Fibroblast of the aortic adventitia (primary cell): ENCODE measurements at regions not wholly inside any gene's neighbourhood (a gene's known extent, or its start where the extent isn't known, plus 50 kb on each side); places are given as distances from the start of the nearest gene placed in this dataset.

ENCODE experiments used
- DNase-seq: peaks from one replicate; pipeline ENCODE4 v3.0.0-alpha.2; 2010; ENCODE audit warnings: low read depth
- H3K4me3 ChIP-seq: 2 replicates; pipeline ENCODE4 v1.5.1; 2011; ENCODE audit warnings: low read depth, mild to moderate bottlenecking, control low read depth, low read length, moderate library complexity
- TF ChIP-seq, protein P1 (sequence below): IDR thresholded peaks from 2 replicates; pipeline ENCODE4 v1.5.1; 2011; ENCODE audit warnings: mild to moderate bottlenecking, low read length, control low read depth, inconsistent platforms; ENCODE audit not compliant: insufficient read depth

DNA sequence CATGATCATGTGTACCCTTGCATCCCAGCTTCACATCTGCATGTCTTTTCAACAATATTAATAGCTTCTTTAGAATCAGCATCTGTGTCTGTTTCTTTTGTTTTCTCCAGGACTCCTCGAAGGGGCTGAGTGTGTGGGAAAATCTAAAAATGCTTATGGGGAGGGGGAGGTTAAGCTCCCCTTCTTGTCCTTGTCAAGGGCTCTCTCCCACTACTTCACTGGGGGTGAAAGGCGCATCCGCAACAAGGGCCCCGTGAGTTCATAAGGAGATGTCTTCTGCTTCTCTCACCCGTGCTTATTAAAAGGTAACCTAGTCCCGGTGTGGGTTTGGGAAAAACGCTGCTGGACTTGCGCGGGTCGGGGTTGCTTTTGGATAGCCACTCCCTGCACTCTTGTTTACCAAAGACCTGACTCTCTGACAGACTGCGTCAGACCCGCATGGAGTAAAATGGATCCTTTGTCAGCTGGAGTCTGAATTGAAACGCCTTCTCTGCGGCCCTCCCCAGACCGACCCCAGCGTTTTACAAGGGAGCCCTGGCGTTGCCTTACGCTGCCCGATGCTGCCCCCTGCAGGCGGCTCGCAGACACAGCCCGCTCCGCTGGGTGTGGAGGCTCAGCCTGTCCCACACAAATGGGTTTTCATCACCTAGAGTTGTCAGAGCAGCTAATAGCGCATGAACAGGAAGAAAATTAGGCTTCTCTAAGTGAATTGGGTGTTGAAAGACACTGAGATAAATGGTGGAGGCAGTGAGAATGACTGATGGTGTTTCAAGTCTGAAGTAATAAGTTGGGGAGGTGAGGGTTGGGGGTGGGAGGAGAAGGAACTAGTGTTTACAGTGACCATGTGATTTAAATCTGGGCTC is 53.8 kb downstream of the IER5 start:
- DNase-seq, result peak; percentile 86
- H3K4me3 ChIP-seq, result peak overlapping the region; percentile 4
- TF ChIP-seq, protein P1, sequence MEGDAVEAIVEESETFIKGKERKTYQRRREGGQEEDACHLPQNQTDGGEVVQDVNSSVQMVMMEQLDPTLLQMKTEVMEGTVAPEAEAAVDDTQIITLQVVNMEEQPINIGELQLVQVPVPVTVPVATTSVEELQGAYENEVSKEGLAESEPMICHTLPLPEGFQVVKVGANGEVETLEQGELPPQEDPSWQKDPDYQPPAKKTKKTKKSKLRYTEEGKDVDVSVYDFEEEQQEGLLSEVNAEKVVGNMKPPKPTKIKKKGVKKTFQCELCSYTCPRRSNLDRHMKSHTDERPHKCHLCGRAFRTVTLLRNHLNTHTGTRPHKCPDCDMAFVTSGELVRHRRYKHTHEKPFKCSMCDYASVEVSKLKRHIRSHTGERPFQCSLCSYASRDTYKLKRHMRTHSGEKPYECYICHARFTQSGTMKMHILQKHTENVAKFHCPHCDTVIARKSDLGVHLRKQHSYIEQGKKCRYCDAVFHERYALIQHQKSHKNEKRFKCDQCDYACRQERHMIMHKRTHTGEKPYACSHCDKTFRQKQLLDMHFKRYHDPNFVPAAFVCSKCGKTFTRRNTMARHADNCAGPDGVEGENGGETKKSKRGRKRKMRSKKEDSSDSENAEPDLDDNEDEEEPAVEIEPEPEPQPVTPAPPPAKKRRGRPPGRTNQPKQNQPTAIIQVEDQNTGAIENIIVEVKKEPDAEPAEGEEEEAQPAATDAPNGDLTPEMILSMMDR, result peak; percentile 95

DNA sequence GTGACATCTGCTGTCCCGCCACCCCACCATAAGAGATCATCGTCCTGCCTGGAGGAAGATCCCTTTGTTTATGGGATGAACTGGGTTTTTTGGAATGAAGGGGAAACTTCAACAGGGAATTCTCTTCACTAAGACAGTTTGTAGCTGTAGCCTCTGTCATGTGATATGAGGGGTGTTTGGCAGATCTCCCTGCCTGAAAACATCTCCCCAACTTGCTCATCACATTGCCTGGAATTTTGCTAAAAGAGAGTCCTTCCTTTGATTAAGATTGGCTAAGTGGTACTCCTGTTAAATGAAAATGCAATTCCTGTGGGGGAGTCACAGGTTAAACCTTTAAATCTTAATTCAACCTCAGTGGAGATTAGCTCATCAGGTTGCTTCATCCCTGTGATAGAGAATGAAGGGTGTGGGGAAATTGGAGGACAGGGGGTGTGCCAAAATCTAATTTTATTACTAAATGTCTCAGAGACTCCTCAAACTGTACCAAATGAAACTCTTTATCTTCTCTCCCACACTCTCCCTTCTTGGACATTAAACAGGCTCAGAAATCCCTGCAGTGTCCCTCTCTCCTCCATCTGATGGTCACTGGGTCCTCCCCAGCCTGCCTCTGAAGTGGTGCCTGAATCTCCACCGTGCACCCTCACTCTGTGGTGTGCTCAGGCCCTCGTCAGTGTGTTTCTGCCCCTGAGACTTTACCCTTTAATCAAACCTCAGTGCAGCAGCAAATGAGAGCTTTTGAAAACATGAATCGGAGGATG is 54.8 kb downstream of the IER5 start:
- peak; percentile 13 for DNase-seq
- H3K4me3 ChIP-seq, result no peak overlapping the region
- TF ChIP-seq, protein P1, result no peak

DNA sequence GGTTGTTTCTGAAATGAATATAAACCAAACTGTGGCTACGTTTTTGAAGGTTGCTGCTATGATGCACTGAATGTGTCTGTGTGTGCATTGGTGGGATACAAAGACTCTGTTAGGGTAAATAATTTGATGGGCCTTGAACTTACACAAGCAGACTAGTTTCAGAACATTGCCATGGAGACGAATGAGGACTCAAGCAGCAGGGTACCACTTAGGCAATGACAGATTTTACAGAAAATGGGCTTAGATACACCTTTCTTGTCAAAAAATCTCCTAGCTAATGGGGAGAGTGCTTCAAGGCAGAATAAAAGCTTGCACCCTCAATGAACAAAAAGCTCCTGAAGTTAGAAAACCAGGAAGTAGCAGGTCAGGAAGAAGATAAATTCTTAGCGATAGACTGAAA is 55.7 kb downstream of the IER5 start:
- TF ChIP-seq, protein P1, result no peak

DNA sequence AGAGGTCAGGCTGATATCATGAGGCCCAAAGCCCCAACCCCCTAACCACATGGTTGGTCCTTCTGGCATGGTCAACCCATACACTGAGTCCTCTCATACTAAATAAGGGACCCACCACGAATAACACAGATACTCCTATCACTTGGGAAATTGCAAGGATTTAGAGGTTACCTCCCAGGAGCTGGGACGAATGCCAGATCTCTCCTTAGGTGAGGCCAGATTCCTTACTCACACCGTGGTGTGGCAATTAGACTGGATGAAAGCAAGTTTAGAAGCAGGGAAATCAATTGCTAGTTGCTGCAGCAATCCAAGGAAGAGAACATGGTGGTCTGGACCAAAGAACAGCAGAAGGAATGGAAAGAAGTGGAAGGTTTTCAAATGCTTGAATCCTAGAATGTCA is 60.1 kb downstream of the IER5 start:
- DNase-seq, result no peak
- TF ChIP-seq, protein P1, result no peak
- H3K4me3 ChIP-seq, result no peak overlapping the region

More for the DNA sequence above, 55.7 kb downstream of the IER5 start:
- DNase-seq, result no peak
- no peak overlapping the region for H3K4me3 ChIP-seq

DNA sequence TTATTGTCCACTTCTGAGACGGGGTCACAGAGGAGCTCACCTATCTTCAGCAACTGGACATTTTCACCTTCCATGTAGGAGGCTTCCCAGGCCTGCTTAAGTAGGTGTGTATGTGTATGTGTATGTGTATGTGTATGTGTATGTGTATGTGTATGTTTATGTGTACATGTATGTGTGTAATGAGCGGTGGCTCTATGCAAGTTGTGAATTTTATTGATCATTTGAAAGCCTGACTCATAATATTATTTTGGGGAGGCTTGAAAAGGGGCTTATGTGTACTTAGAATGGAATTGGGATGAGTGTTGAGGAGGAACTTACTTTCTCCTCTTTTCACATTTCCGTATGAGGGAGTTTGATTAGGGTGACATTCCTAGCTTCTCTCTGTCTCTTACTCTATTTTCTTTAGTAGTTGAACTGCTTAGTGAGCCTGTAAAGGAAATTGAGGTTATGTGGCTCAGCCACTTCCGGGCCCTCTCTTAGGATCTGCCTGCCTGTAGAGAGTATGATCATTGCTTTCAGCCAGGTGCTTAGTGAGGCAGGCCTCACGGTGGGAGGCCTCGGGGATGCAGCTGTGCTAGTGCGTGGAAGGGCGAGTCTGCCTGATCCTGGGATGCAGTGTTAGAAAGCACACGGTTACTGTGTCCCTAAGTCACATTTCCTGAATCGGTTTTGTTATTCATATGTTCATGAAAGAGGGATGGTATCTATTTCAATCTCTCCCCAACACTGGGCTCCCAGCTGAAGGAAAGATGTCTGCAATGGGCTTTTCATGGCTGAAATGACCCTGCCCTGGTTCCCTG is 61.0 kb downstream of the IER5 start:
- TF ChIP-seq, protein P1, result no peak
- H3K4me3 ChIP-seq, result no peak overlapping the region
- DNase-seq, result no peak

DNA sequence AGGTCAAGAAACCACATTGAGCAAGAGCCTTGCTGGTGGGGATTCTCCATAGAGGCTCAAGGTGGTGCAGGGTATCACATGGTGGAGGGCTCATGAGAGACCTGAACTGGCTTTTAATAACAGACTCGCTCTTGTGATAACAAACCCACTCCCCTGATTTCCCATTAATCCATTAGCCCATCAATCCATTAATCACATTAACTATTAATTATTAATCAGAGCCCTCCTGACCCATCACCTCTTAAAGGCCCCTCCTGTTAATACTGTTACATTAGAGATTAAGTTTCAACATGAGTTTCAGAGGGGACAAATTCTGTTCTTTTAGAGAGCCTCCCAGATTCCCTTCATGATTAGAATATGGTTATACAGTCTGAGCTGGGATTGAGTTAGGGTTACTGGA is 61.8 kb downstream of the IER5 start:
- TF ChIP-seq, protein P1, result no peak

More for the DNA sequence above, 61.8 kb downstream of the IER5 start:
- DNase-seq, result no peak
- H3K4me3 ChIP-seq, result no peak overlapping the region
